ENCODE measurements at regions not wholly inside any gene's neighbourhood (a gene's known extent, or its start where the extent isn't known, plus 50 kb on each side); places are given as distances from the start of the nearest gene placed in this dataset.

DNA sequence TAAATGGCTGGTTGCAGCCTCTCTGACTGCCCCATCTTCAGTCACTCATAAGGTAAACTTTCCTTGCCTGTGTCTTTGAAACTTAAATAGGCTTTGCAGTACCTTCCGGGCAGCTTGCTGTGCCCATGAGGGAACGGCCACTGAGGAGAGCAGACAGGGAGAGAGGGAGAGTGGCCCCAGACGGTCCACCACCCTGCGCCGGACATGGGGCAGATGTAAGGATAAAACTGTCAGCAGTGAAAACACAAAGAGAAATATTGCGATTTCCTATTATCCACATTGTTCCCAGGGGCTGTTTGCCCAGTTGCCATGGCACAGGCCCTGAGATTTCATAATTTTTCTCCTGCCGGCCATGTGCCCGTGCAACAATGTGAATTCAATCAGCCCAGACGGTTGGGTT is 265.9 kb upstream of the SALL3 start:
- TF ChIP-seq, protein P1, sequence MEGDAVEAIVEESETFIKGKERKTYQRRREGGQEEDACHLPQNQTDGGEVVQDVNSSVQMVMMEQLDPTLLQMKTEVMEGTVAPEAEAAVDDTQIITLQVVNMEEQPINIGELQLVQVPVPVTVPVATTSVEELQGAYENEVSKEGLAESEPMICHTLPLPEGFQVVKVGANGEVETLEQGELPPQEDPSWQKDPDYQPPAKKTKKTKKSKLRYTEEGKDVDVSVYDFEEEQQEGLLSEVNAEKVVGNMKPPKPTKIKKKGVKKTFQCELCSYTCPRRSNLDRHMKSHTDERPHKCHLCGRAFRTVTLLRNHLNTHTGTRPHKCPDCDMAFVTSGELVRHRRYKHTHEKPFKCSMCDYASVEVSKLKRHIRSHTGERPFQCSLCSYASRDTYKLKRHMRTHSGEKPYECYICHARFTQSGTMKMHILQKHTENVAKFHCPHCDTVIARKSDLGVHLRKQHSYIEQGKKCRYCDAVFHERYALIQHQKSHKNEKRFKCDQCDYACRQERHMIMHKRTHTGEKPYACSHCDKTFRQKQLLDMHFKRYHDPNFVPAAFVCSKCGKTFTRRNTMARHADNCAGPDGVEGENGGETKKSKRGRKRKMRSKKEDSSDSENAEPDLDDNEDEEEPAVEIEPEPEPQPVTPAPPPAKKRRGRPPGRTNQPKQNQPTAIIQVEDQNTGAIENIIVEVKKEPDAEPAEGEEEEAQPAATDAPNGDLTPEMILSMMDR (IDR thresholded peaks at IDR 0.05; ENCODE audit: borderline replicate concordance, insufficient read depth, low read depth, low read length), result no peak

DNA sequence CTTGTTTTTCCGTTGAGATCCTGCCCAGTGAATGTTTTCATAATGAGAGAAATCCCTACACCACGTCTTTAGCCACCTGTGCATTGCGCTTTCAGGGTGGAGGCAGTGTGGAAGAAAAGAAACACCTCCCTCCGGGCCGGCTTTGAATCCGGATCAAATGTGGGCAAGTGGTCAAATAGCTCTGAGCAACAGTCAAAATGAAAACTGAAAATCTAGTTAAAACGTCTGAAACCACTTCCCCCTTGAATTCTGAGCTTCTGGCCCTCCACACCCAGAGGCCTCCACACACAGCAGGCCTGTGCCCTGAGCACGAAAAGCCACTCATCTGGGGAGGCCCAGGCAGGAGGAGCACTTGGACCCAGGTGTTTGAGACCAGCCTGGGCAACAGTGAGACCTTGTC is 263.6 kb upstream of the SALL3 start:
- TF ChIP-seq, protein P1 (IDR thresholded peaks at IDR 0.05; ENCODE audit: borderline replicate concordance, insufficient read depth, low read depth, low read length), result no peak
- no peak overlapping the region for H3K4me3 ChIP-seq (ENCODE audit: low read depth, low read length)

More for the DNA sequence above, 265.9 kb upstream of the SALL3 start:
- no peak overlapping the region for H3K4me3 ChIP-seq (ENCODE audit: low read depth, low read length)

DNA sequence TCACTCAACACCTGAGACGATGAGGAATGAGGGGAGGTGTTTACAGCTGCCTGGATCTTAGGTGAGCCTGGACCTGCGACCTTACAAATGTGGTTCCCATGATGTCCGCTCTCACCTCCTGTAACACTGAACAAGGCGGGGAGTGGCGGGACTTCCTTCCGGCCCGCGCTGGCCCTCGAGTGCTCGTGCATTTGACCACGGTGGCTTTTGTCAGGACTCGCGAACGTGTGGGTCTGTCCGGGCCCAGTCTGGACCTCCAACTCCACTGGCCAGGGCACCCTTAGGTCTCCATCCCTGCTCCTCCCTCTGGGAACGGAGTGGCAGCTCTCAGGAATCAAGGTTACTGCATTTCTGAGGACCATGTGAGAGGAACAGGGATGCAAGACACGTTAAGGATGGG is 263.0 kb upstream of the SALL3 start:
- TF ChIP-seq, protein P1 (IDR thresholded peaks at IDR 0.05; ENCODE audit: borderline replicate concordance, insufficient read depth, low read depth, low read length), result no peak
- H3K4me3 ChIP-seq (ENCODE audit: low read depth, low read length), result no peak overlapping the region

DNA sequence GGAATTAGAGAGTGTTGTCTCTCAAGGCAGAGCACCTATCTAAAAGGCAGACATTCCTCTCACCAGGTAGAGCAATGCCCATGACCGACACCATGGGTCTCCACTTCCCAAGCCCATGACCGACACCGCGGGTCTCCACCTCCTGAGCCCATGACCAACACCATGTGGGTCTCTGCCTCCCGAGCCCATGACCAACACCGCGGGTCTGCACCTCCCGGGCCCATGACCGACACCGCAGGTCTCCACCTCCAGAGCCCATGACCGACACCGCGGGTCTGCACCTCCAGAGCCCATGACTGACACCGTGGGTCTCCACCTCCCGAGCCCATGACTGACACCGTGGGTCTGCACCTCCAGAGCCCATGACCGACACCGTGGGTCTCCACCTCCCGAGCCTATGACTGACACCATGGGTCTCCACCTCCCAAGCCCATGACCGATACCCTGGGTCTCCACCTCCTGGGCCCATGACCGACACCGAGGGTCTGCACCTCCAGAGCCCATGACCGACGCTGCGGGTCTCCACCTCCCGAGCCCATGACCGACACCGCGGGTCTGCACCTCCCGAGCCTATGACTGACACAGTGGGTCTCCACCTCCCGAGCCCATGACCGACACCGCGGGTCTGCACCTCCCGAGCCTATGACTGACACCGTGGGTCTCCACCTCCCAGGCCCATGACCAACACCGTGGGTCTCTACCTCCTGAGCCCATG is 262.4 kb upstream of the SALL3 start:
- no peak overlapping the region for H3K4me3 ChIP-seq (ENCODE audit: low read depth, low read length)
- TF ChIP-seq, protein P1 (IDR thresholded peaks at IDR 0.05; ENCODE audit: borderline replicate concordance, insufficient read depth, low read depth, low read length), result no peak

DNA sequence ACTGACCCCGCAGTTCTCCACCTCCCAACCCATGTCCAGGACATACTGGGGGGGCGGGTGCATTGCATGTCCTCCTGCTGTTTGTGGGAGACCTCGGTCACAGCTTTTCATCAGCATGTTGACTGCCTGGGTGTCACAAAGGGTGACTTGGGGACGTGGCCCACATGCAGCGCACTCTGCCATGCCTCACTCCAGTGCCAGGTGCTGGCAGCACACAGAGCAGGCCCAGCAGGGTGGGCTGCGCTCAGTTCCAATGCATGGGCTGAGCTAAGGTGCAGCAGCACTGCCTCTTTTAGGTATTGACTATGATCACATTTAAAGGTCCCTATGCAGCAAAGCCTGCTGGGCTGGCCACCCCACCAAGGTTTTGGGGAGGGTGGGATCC is 261.9 kb upstream of the SALL3 start:
- H3K4me3 ChIP-seq (ENCODE audit: low read depth, low read length), result no peak overlapping the region
- TF ChIP-seq, protein P1 (IDR thresholded peaks at IDR 0.05; ENCODE audit: borderline replicate concordance, insufficient read depth, low read depth, low read length), result no peak

DNA sequence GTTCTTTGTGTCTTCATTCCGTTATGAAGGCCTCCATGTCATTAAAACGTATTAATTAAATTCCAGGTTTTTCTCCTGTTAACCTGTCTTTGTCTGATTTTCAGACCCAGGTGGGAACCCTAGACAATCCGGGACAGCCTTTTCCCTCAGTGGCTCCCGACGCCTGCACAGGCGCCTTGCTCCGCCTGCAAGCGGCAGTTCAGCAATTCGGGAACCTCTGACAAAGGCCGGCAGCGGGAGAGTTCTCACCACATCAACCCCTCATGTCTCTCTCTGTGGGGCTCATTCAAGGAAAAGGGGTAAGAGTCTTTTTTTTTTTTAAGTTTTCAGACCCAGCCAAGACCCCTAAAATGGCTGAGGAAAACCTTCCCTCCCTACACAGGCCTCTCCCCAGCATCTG is 259.8 kb upstream of the SALL3 start:
- TF ChIP-seq, protein P1 (IDR thresholded peaks at IDR 0.05; ENCODE audit: borderline replicate concordance, insufficient read depth, low read depth, low read length), result no peak
- H3K4me3 ChIP-seq (ENCODE audit: low read depth, low read length), result no peak overlapping the region

DNA sequence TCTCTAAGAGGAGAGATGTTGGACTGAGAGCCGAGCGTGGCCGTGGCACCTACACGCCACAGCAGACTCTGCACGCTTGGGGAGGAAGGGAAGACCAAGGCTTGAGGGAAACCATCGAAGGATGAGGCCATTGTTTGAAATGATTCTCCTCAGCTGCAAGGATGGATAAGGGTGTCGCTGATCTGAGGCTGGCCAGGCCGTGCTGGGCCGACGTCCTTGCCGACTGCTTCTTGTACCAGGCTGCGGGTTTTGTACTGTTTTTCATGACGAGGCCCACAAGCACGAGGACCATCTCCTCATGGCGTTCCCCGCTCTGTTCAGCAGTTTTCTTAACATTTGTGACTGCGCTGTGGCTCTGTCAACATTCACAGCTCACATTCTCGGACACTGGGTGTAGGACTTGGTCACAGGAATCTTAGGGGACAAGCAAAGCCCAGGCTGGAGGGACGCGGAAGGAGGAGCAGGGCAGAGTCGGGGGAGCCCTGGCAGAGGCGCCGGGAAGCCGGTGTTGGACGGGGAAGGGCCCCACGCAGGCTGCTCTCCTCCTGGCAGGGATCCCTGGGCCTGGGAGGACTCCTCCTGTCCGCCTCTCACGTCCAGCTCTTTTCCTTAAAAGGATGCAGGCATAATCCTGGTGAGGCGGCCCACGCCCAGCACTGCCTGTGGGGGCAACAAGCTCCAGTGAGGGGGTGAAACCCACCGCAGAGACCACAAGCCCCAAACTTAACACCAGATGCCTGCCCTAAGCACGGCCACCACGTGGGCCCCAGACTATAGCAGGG is 259.0 kb upstream of the SALL3 start:
- H3K4me3 ChIP-seq (ENCODE audit: low read depth, low read length), result no peak overlapping the region

More for the DNA sequence above, 259.0 kb upstream of the SALL3 start:
- TF ChIP-seq, protein P1 (IDR thresholded peaks at IDR 0.05; ENCODE audit: borderline replicate concordance, insufficient read depth, low read depth, low read length), result no peak
